ENCODE measurements at regions not wholly inside any gene's neighbourhood (a gene's known extent, or its start where the extent isn't known, plus 50 kb on each side); places are given as distances from the start of the nearest gene placed in this dataset.

- no peak for DNase-seq
Observed at GRCh38 chr1:8267307-8267706, 50.6 kb upstream of the SLC45A1 start.

- no peak for DNase-seq
Observed at GRCh38 chr1:8266436-8267165, 51.3 kb upstream of the SLC45A1 start.

GRCh38 chr1:8263791-8264190, 54.1 kb upstream of the SLC45A1 start:
- no peak for DNase-seq

GRCh38 chr1:8261398-8261762, 56.5 kb upstream of the SLC45A1 start:
- DNase-seq: no peak

- DNase-seq: no peak
Observed at GRCh38 chr1:8259498-8260290, 58.2 kb upstream of the SLC45A1 start.

GRCh38 chr1:8257621-8258020, 60.3 kb upstream of the SLC45A1 start:
- no peak for DNase-seq

GRCh38 chr1:8256321-8256720, 61.6 kb upstream of the SLC45A1 start:
- no peak for DNase-seq

GRCh38 chr1:8255712-8256111, 62.2 kb upstream of the SLC45A1 start:
- no peak for DNase-seq

- no peak for DNase-seq
Observed at GRCh38 chr1:8252266-8252951, 65.5 kb upstream of the SLC45A1 start.

- DNase-seq: no peak
Observed at GRCh38 chr1:8251635-8252034, 66.3 kb upstream of the SLC45A1 start.

GRCh38 chr1:8249838-8250237, 68.1 kb upstream of the SLC45A1 start:
- DNase-seq: no peak

- DNase-seq: no peak
Observed at GRCh38 chr1:8247811-8248436, 70.0 kb upstream of the SLC45A1 start.

GRCh38 chr1:8244304-8244703, 73.6 kb upstream of the SLC45A1 start:
- no peak for DNase-seq

GRCh38 chr1:8242498-8242897, 75.4 kb upstream of the SLC45A1 start:
- no peak for DNase-seq

GRCh38 chr1:8241417-8242014, 76.4 kb upstream of the SLC45A1 start:
- DNase-seq: no peak

GRCh38 chr1:8239306-8240023, 78.4 kb upstream of the SLC45A1 start:
- no peak for DNase-seq

GRCh38 chr1:8239039-8239305, 78.9 kb upstream of the SLC45A1 start:
- DNase-seq: no peak

GRCh38 chr1:8238141-8239038, 79.5 kb upstream of the SLC45A1 start:
- DNase-seq: no peak

GRCh38 chr1:8232036-8232757, 85.7 kb upstream of the SLC45A1 start:
- no peak for DNase-seq

- DNase-seq: no peak
Observed at GRCh38 chr1:8230292-8230621, 87.7 kb upstream of the SLC45A1 start.

GRCh38 chr1:8228253-8228652, 89.7 kb upstream of the SLC45A1 start:
- DNase-seq: no peak

Data from hematopoietic multipotent progenitor cell treated with erythropoietin and hydrocortisone succinate and interleukin-3 and kit ligand, for 8 days (in vitro differentiated cells).